ENCODE measurements at regions not wholly inside any gene's neighbourhood (a gene's known extent, or its start where the extent isn't known, plus 50 kb on each side); places are given as distances from the start of the nearest gene placed in this dataset.

- Histone ChIP-seq H3K4me3 (ENCODE audit: low read depth, low read length) (no peak overlapping the region), H3K27me3 (ENCODE audit: insufficient read depth, low read depth, severe bottlenecking) (no peaks in the 10 kb centered on the region), H3K36me3 (no peaks in the 10 kb centered on the region), H3K9me3 (ENCODE audit: severe bottlenecking) (no peaks in the 10 kb centered on the region), H3K27ac (no peak overlapping the region)
- TF ChIP-seq CTCF (IDR thresholded peaks at IDR 0.05; ENCODE audit: low read depth, low read length), result no peak
- no peak for DNase-seq
These were observed 123.1 kb downstream of the SPRY2 start for GRCh38 chr13:80217614-80218456.

- TF ChIP-seq CTCF (IDR thresholded peaks at IDR 0.05; ENCODE audit: low read depth, low read length), result no peak
- no peak overlapping the region for H3K4me3 ChIP-seq (ENCODE audit: low read depth, low read length)
- DNase-seq, result no peak
- no peaks in the 10 kb centered on the region for H3K27me3 ChIP-seq (ENCODE audit: insufficient read depth, low read depth, severe bottlenecking)
- H3K9me3 ChIP-seq (ENCODE audit: severe bottlenecking), result no peaks in the 10 kb centered on the region
- H3K36me3 ChIP-seq, result no peaks in the 10 kb centered on the region
- H3K27ac ChIP-seq, result no peak overlapping the region
These were observed 125.6 kb downstream of the SPRY2 start for GRCh38 chr13:80215368-80215767.

- no peak overlapping the region for H3K27ac ChIP-seq
- no peak overlapping the region for H3K4me3 ChIP-seq (ENCODE audit: low read depth, low read length)
- H3K36me3 ChIP-seq, result no peaks in the 10 kb centered on the region
- no peak for TF ChIP-seq CTCF (IDR thresholded peaks at IDR 0.05; ENCODE audit: low read depth, low read length)
- no peaks in the 10 kb centered on the region for H3K9me3 ChIP-seq (ENCODE audit: severe bottlenecking)
- DNase-seq, result no peak
- H3K27me3 ChIP-seq (ENCODE audit: insufficient read depth, low read depth, severe bottlenecking), result no peaks in the 10 kb centered on the region
These were observed 126.4 kb downstream of the SPRY2 start for GRCh38 chr13:80214521-80214991.

- Histone ChIP-seq H3K36me3 (no peaks in the 10 kb centered on the region), H3K4me3 (ENCODE audit: low read depth, low read length) (no peak overlapping the region), H3K9me3 (ENCODE audit: severe bottlenecking) (no peaks in the 10 kb centered on the region), H3K27me3 (ENCODE audit: insufficient read depth, low read depth, severe bottlenecking) (no peaks in the 10 kb centered on the region), H3K27ac (no peak overlapping the region)
- DNase-seq, result no peak
- TF ChIP-seq CTCF (IDR thresholded peaks at IDR 0.05; ENCODE audit: low read depth, low read length), result no peak
These were observed 126.9 kb downstream of the SPRY2 start for GRCh38 chr13:80214050-80214449.

- DNase-seq, result no peak
- H3K27me3 ChIP-seq (ENCODE audit: insufficient read depth, low read depth, severe bottlenecking), result no peaks in the 10 kb centered on the region
- no peaks in the 10 kb centered on the region for H3K9me3 ChIP-seq (ENCODE audit: severe bottlenecking)
- H3K36me3 ChIP-seq, result no peaks in the 10 kb centered on the region
- H3K4me3 ChIP-seq (ENCODE audit: low read depth, low read length), result no peak overlapping the region
- TF ChIP-seq CTCF (IDR thresholded peaks at IDR 0.05; ENCODE audit: low read depth, low read length), result no peak
- H3K27ac ChIP-seq, result no peak overlapping the region
These were observed 127.7 kb downstream of the SPRY2 start for GRCh38 chr13:80213201-80213600.
